ENCODE measurements at regions not wholly inside any gene's neighbourhood (a gene's known extent, or its start where the extent isn't known, plus 50 kb on each side); places are given as distances from the start of the nearest gene placed in this dataset.

DNA sequence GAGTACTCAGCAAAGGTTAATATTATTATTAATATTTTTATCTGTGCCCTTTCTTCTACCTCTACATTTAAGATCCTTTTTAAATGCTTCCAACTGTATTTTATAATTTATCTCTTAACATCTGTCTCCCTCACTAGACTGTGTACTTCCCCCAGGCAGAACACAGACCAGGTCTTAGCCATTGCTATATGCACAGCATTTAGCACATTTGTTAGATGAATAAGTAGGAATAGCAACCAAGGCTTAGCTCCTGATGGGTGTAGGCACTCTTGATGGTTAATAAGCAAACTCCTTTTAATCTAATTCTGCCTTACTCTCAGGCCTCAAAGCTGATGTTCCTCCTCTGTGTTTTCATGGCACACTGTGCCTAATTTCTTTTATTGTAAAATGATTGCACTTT is 83.7 kb upstream of the GNG12 start:
- Histone ChIP-seq H3K4me1 (ENCODE audit: control insufficient read depth in 1 of 2, insufficient read depth in 2 of 2, low read length in 2 of 2) (no peaks in the 10 kb centered on the region), H3K4me2 (replicated peaks; ENCODE audit: extremely low read depth, low read length, poor library complexity, severe bottlenecking) (no peak overlapping the region), H3K36me3 (replicated peaks in 1 of 2; ENCODE audit: control insufficient read depth in 1 of 2, insufficient read depth in 2 of 2, low read length in 2 of 2) (no peaks in the 10 kb centered on the region), H3K27me3 (ENCODE audit: control insufficient read depth in 2 of 2, insufficient read depth in 2 of 2, low read length in 2 of 2) (no peaks in the 10 kb centered on the region), H3K27ac (ENCODE audit: low read depth in 1 of 2, low read length in 2 of 2) (no peak overlapping the region), H3K79me2 (ENCODE audit: insufficient read depth, low read length) (no peaks in the 10 kb centered on the region), H2AFZ (ENCODE audit: insufficient read depth, low read depth, low read length, poor library complexity, severe bottlenecking) (no peak overlapping the region), H3K9me3 (replicated peaks in 1 of 2; ENCODE audit: control insufficient read depth in 1 of 2, insufficient read depth in 1 of 2, low read length in 2 of 2) (no peaks in the 10 kb centered on the region), H3K4me3 (replicated peaks in 1 of 3; ENCODE audit: low read depth in 2 of 3, low read length in 3 of 3) (no peak overlapping the region), H4K20me1 (ENCODE audit: insufficient read depth, low read length) (no peaks in the 10 kb centered on the region), H3K9ac (ENCODE audit: insufficient read depth, low read length, poor library complexity, severe bottlenecking) (no peak overlapping the region)
- DNase-seq, result no peak
- H3K4me1 Mint-ChIP-seq, result no peaks in the 10 kb centered on the region
- intact Hi-C loops (cut with micrococcal nuclease), result no loop called here
- no peak overlapping the region for H3K4me3 Mint-ChIP-seq
- TF ChIP-seq, protein P1, sequence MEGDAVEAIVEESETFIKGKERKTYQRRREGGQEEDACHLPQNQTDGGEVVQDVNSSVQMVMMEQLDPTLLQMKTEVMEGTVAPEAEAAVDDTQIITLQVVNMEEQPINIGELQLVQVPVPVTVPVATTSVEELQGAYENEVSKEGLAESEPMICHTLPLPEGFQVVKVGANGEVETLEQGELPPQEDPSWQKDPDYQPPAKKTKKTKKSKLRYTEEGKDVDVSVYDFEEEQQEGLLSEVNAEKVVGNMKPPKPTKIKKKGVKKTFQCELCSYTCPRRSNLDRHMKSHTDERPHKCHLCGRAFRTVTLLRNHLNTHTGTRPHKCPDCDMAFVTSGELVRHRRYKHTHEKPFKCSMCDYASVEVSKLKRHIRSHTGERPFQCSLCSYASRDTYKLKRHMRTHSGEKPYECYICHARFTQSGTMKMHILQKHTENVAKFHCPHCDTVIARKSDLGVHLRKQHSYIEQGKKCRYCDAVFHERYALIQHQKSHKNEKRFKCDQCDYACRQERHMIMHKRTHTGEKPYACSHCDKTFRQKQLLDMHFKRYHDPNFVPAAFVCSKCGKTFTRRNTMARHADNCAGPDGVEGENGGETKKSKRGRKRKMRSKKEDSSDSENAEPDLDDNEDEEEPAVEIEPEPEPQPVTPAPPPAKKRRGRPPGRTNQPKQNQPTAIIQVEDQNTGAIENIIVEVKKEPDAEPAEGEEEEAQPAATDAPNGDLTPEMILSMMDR (IDR thresholded peaks at IDR 0.05), result no peak
- no peaks in the 10 kb centered on the region for H3K36me3 Mint-ChIP-seq
- H3K9me3 Mint-ChIP-seq, result peaks cover 0 to 6% (median 2%) of the 10 kb centered on the region in 7 donors
- no peak overlapping the region for H3K27ac Mint-ChIP-seq
- H3K27me3 Mint-ChIP-seq (ENCODE audit: low read depth in 3 of 3), result peaks cover 0 to 5% (median 0%) of the 10 kb centered on the region in 3 donors

DNA sequence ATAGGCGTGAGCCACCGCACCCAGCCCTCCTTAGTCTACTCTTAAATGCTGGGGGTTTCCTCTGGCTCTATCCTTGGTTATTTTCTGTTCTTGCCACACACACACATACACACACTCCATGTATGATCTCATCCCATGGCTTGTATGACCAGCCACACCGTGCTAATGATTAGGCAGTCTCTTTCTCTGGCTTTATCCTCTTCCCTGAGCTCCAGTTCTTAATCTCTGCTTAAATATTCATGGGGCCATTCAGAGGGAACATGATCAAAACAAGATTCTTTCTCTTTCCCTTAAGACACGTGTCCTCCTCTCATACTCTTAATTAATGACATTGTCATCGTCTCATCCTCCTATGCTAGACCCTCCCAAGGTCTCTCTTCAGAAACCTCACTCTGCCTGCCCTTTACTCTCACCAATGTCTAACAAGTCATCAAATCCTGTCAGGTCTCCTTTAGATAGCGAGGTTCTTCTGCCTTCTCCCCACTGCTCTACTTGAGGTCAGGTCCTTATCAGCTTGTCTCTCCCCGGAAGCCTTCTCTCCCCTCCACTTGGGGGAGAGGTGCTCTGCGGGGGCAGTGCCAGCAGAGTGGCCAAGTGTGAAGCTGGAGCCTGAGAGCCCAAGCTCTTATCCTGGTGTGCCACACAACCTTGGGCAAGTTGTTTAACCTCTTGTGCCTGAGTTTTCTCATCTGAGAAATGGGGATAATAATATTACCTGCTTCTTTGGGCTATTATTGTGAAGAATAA is 83.0 kb upstream of the GNG12 start:
- H3K27me3 ChIP-seq (ENCODE audit: control insufficient read depth in 2 of 2, insufficient read depth in 2 of 2, low read length in 2 of 2), result no peaks in the 10 kb centered on the region
- H4K20me1 ChIP-seq (ENCODE audit: insufficient read depth, low read length), result no peaks in the 10 kb centered on the region
- no peak for DNase-seq
- H3K4me1 ChIP-seq (ENCODE audit: control insufficient read depth in 1 of 2, insufficient read depth in 2 of 2, low read length in 2 of 2), result no peaks in the 10 kb centered on the region
- Mint-ChIP-seq H3K27ac (no peak overlapping the region), H3K9me3 (peaks cover 0 to 6% (median 2%) of the 10 kb centered on the region in 7 donors), H3K27me3 (ENCODE audit: low read depth in 3 of 3) (peaks cover 0 to 5% (median 0%) of the 10 kb centered on the region in 3 donors), H3K36me3 (no peaks in the 10 kb centered on the region), H3K4me3 (no peak overlapping the region), H3K4me1 (no peaks in the 10 kb centered on the region)
- TF ChIP-seq, protein P1 (IDR thresholded peaks at IDR 0.05), result no peak
- H3K9ac ChIP-seq (ENCODE audit: insufficient read depth, low read length, poor library complexity, severe bottlenecking), result no peak overlapping the region
- H3K79me2 ChIP-seq (ENCODE audit: insufficient read depth, low read length), result no peaks in the 10 kb centered on the region
- no peak overlapping the region for H2AFZ ChIP-seq (ENCODE audit: insufficient read depth, low read depth, low read length, poor library complexity, severe bottlenecking)
- H3K9me3 ChIP-seq (replicated peaks in 1 of 2; ENCODE audit: control insufficient read depth in 1 of 2, insufficient read depth in 1 of 2, low read length in 2 of 2), result no peaks in the 10 kb centered on the region
- WGBS (ENCODE audit: insufficient coverage), result 93% methylated on average over 5 of the region's 8 CpGs
- H3K27ac ChIP-seq (ENCODE audit: low read depth in 1 of 2, low read length in 2 of 2), result no peak overlapping the region
- H3K4me2 ChIP-seq (replicated peaks; ENCODE audit: extremely low read depth, low read length, poor library complexity, severe bottlenecking), result no peak overlapping the region
- H3K36me3 ChIP-seq (replicated peaks in 1 of 2; ENCODE audit: control insufficient read depth in 1 of 2, insufficient read depth in 2 of 2, low read length in 2 of 2), result no peaks in the 10 kb centered on the region
- intact Hi-C loops (cut with micrococcal nuclease), result no loop called here
- H3K4me3 ChIP-seq (replicated peaks in 1 of 3; ENCODE audit: low read depth in 2 of 3, low read length in 3 of 3), result no peak overlapping the region

Measured in CD14-positive monocyte (primary cell).